SK-N-SH treated with all-trans-retinoic acid at 6 μM for 48 hours (cell line): ENCODE measurements at regions not wholly inside any gene's neighbourhood (a gene's known extent, or its start where the extent isn't known, plus 50 kb on each side); places are given as distances from the start of the nearest gene placed in this dataset.

Source experiments
- ATAC-seq: fragments of 200-7000 bp; cut with Tn5 transposase; 3 replicates; pipeline ENCODE4 v1.9.1; 2020; ENCODE audit warnings: mild to moderate bottlenecking, moderate library complexity
- BACH2 ChIP-seq: fragments of 250-450 bp; sonication (Bioruptor Pico); IDR thresholded peaks from 2 replicates; pipeline ENCODE4 v1.9.0; 2021; ENCODE audit warnings: mild to moderate bottlenecking, borderline replicate concordance
- CSDC2 ChIP-seq: fragments of 250-450 bp; sonication (Bioruptor Pico); IDR thresholded peaks from 2 replicates; pipeline ENCODE4 v1.5.0; 2020; ENCODE audit warnings: mild to moderate bottlenecking, moderate library complexity
- ESRRG ChIP-seq: fragments of 250-450 bp; sonication (Bioruptor Pico); IDR thresholded peaks from 2 replicates; pipeline ENCODE4 v1.6.1; 2021; ENCODE audit warnings: mild to moderate bottlenecking
- GLIS3 ChIP-seq: fragments of 250-450 bp; sonication (Bioruptor Pico); IDR thresholded peaks from 2 replicates; pipeline ENCODE4 v1.5.0; 2020; ENCODE audit warnings: mild to moderate bottlenecking, moderate library complexity
- OSR1 ChIP-seq: fragments of 250-450 bp; sonication (Bioruptor Pico); IDR thresholded peaks from 2 replicates; pipeline ENCODE4 v1.8.0; 2022; ENCODE audit warnings: moderate library complexity, mild to moderate bottlenecking, inconsistent platforms
- RARB ChIP-seq: fragments of 250-450 bp; sonication (Bioruptor Pico); IDR thresholded peaks from 2 replicates; pipeline ENCODE4 v1.8.0; 2021; ENCODE audit warnings: mild to moderate bottlenecking, moderate library complexity
- SNAI2 ChIP-seq: fragments of 250-450 bp; sonication (Bioruptor Pico); IDR thresholded peaks from 2 replicates; pipeline ENCODE4 v1.5.0; 2020; ENCODE audit warnings: mild to moderate bottlenecking, moderate library complexity
- TCF4 ChIP-seq: fragments of 250-450 bp; sonication (Bioruptor Pico); IDR thresholded peaks from 2 replicates; pipeline ENCODE4 v1.8.0; 2021; ENCODE audit warnings: mild to moderate bottlenecking, moderate library complexity, borderline replicate concordance
- TOX ChIP-seq: fragments of 250-450 bp; sonication (Bioruptor Pico); IDR thresholded peaks from 2 replicates; pipeline ENCODE4 v1.8.0; 2021; ENCODE audit warnings: mild to moderate bottlenecking, moderate library complexity, borderline replicate concordance
- ZC3H10 ChIP-seq: fragments of 250-450 bp; sonication (Bioruptor Pico); IDR thresholded peaks from 2 replicates; pipeline ENCODE4 v1.5.1; 2021; ENCODE audit warnings: mild to moderate bottlenecking, moderate library complexity
- ZFP3 ChIP-seq: fragments of 250-450 bp; sonication (Bioruptor Pico); IDR thresholded peaks from 2 replicates; pipeline ENCODE4 v1.5.0; 2020; ENCODE audit warnings: mild to moderate bottlenecking, moderate library complexity
- ZFP30 ChIP-seq: fragments of 450-650 bp; formaldehyde crosslinking; IDR thresholded peaks from 2 replicates; pipeline ENCODE4 v1.5.0; 2022; ENCODE audit warnings: mild to moderate bottlenecking, moderate library complexity
- ZNF565 ChIP-seq: fragments of 450-650 bp; formaldehyde crosslinking; conservative IDR thresholded peaks from 2 replicates; pipeline ENCODE4 v1.5.0; 2020; ENCODE audit warnings: low read depth, mild to moderate bottlenecking, moderate library complexity
- ZNF70 ChIP-seq: fragments of 450-650 bp; formaldehyde crosslinking; IDR thresholded peaks from 2 replicates; pipeline ENCODE4 v1.5.0; 2020; ENCODE audit warnings: mild to moderate bottlenecking, moderate library complexity
- ZNF8 ChIP-seq: fragments of 450-650 bp; formaldehyde crosslinking; IDR thresholded peaks from 2 replicates; pipeline ENCODE4 v1.5.0; 2020; ENCODE audit warnings: mild to moderate bottlenecking, moderate library complexity
- TF ChIP-seq, protein P1 (sequence below): fragments of 250-450 bp; sonication (Bioruptor Pico); IDR thresholded peaks from 2 replicates; pipeline ENCODE4 v1.5.0; 2020; ENCODE audit warnings: mild to moderate bottlenecking, moderate library complexity
- TF ChIP-seq, protein P2 (sequence below): fragments of 250-450 bp; sonication (Bioruptor Pico); IDR thresholded peaks from 2 replicates; pipeline ENCODE4 v1.5.1; 2020; ENCODE audit warnings: low read depth, mild to moderate bottlenecking, moderate library complexity
- TF ChIP-seq, protein P3 (sequence below): fragments of 250-450 bp; sonication (Bioruptor Pico); IDR thresholded peaks from 2 replicates; pipeline ENCODE4 v1.8.0; 2021; ENCODE audit warnings: low read depth, mild to moderate bottlenecking, moderate library complexity, borderline replicate concordance
- TF ChIP-seq, protein P4 (sequence below): fragments of 250-450 bp; sonication (Bioruptor Pico); IDR thresholded peaks from 2 replicates; pipeline ENCODE4 v1.8.0; 2020; ENCODE audit warnings: mild to moderate bottlenecking, moderate library complexity, borderline replicate concordance
- TF ChIP-seq, protein P5 (sequence below): fragments of 250-450 bp; sonication (Bioruptor Pico); IDR thresholded peaks from 2 replicates; pipeline ENCODE4 v1.5.1; 2021; ENCODE audit warnings: mild to moderate bottlenecking, moderate library complexity

DNA sequence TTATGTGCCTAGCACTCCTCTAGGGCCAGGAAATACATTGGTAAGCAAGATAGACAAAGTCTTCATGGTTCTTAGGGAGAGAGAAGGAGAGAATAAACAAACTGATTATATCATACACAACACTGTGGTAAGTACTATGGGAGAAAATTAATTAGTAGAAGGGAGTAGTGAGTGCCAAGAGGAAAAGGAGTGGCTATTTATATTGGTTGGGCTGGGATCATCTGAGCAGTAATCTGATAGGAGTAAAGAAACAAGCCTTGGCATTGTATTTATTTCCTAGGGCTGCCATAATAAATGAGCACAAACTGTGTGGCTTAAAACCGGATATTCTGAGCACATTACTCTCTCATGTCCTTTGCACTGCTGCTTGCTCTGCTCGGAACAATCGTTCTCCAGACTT is 158.1 kb upstream of the PHF14 start:
- ATAC-seq = no peak
- TF ChIP-seq ESRRG (no peak), OSR1 (CRISPR knock-in tag) (no peak)
- TF ChIP-seq, protein P1, sequence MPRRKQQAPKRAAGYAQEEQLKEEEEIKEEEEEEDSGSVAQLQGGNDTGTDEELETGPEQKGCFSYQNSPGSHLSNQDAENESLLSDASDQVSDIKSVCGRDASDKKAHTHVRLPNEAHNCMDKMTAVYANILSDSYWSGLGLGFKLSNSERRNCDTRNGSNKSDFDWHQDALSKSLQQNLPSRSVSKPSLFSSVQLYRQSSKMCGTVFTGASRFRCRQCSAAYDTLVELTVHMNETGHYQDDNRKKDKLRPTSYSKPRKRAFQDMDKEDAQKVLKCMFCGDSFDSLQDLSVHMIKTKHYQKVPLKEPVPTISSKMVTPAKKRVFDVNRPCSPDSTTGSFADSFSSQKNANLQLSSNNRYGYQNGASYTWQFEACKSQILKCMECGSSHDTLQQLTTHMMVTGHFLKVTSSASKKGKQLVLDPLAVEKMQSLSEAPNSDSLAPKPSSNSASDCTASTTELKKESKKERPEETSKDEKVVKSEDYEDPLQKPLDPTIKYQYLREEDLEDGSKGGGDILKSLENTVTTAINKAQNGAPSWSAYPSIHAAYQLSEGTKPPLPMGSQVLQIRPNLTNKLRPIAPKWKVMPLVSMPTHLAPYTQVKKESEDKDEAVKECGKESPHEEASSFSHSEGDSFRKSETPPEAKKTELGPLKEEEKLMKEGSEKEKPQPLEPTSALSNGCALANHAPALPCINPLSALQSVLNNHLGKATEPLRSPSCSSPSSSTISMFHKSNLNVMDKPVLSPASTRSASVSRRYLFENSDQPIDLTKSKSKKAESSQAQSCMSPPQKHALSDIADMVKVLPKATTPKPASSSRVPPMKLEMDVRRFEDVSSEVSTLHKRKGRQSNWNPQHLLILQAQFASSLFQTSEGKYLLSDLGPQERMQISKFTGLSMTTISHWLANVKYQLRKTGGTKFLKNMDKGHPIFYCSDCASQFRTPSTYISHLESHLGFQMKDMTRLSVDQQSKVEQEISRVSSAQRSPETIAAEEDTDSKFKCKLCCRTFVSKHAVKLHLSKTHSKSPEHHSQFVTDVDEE (CRISPR knock-in tag) = no peak
- TF ChIP-seq, protein P2, sequence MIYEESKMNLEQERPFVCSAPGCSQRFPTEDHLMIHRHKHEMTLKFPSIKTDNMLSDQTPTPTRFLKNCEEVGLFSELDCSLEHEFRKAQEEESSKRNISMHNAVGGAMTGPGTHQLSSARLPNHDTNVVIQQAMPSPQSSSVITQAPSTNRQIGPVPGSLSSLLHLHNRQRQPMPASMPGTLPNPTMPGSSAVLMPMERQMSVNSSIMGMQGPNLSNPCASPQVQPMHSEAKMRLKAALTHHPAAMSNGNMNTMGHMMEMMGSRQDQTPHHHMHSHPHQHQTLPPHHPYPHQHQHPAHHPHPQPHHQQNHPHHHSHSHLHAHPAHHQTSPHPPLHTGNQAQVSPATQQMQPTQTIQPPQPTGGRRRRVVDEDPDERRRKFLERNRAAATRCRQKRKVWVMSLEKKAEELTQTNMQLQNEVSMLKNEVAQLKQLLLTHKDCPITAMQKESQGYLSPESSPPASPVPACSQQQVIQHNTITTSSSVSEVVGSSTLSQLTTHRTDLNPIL (CRISPR knock-in tag) = no peak

DNA sequence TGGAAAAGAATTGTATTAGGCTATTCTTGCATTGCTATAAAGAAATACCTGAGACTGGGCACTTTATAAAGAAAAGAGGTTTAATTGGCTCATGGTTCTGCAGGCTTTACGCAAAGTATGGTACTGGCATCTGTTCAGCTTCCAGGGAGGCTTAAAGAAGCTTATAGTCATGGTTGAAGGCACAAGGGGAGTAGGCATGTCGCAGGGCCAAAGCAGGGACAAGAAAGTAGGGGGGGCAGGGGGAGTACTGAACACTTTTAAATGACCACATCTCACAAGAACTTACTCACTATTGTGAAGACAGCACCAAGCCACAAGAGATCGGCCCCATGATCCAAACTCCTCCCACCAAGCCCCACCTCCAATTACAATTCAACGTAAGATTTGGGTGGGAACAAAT is 152.5 kb upstream of the PHF14 start:
- no peak for ATAC-seq
- TF ChIP-seq, protein P3, sequence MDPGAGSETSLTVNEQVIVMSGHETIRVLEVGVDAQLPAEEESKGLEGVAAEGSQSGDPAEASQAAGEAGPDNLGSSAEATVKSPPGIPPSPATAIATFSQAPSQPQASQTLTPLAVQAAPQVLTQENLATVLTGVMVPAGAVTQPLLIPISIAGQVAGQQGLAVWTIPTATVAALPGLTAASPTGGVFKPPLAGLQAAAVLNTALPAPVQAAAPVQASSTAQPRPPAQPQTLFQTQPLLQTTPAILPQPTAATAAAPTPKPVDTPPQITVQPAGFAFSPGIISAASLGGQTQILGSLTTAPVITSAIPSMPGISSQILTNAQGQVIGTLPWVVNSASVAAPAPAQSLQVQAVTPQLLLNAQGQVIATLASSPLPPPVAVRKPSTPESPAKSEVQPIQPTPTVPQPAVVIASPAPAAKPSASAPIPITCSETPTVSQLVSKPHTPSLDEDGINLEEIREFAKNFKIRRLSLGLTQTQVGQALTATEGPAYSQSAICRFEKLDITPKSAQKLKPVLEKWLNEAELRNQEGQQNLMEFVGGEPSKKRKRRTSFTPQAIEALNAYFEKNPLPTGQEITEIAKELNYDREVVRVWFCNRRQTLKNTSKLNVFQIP (CRISPR knock-in tag) = no peak
- TF ChIP-seq, protein P4, sequence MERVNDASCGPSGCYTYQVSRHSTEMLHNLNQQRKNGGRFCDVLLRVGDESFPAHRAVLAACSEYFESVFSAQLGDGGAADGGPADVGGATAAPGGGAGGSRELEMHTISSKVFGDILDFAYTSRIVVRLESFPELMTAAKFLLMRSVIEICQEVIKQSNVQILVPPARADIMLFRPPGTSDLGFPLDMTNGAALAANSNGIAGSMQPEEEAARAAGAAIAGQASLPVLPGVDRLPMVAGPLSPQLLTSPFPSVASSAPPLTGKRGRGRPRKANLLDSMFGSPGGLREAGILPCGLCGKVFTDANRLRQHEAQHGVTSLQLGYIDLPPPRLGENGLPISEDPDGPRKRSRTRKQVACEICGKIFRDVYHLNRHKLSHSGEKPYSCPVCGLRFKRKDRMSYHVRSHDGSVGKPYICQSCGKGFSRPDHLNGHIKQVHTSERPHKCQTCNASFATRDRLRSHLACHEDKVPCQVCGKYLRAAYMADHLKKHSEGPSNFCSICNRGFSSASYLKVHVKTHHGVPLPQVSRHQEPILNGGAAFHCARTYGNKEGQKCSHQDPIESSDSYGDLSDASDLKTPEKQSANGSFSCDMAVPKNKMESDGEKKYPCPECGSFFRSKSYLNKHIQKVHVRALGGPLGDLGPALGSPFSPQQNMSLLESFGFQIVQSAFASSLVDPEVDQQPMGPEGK (CRISPR knock-in tag) = no peak
- TF ChIP-seq OSR1 (CRISPR knock-in tag) (no peak), TOX (CRISPR knock-in tag) (no peak), ZNF70 (CRISPR knock-in tag) (no peak), ZFP30 (CRISPR knock-in tag) (no peak), ZNF8 (CRISPR knock-in tag) (no peak), SNAI2 (CRISPR knock-in tag) (no peak), ZNF565 (CRISPR knock-in tag) (no peak), ZFP3 (CRISPR knock-in tag) (no peak), TCF4 (no peak), GLIS3 (CRISPR knock-in tag) (no peak), ZC3H10 (CRISPR knock-in tag) (no peak)
- TF ChIP-seq, protein P5, sequence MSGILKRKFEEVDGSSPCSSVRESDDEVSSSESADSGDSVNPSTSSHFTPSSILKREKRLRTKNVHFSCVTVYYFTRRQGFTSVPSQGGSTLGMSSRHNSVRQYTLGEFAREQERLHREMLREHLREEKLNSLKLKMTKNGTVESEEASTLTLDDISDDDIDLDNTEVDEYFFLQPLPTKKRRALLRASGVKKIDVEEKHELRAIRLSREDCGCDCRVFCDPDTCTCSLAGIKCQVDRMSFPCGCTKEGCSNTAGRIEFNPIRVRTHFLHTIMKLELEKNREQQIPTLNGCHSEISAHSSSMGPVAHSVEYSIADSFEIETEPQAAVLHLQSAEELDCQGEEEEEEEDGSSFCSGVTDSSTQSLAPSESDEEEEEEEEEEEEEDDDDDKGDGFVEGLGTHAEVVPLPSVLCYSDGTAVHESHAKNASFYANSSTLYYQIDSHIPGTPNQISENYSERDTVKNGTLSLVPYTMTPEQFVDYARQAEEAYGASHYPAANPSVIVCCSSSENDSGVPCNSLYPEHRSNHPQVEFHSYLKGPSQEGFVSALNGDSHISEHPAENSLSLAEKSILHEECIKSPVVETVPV (CRISPR knock-in tag) = no peak
- TF ChIP-seq, protein P1 (CRISPR knock-in tag) = no peak

DNA sequence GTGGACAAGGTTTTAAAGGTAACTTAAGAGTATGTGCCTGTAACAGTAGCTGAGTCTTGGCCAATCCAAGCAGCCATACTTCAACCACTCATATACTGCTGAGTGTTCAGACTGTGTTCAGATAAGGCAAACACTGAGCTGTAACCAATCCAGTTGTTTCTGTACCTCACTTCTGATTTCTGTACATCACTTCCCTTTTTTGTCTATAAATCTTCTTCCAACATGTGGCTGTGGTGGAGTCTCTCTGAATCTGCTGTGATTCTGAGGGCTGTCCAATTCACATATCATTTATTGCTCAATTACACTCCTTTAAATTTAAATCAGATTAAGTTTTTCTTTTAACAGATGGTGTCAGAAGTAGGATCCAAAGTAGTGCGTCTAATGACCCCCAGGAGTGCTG is 149.5 kb upstream of the PHF14 start:
- TF ChIP-seq GLIS3 (CRISPR knock-in tag) (no peak), ZNF70 (CRISPR knock-in tag) (no peak), BACH2 (CRISPR knock-in tag) (no peak), ZC3H10 (CRISPR knock-in tag) (no peak), ZFP3 (CRISPR knock-in tag) (no peak), TOX (CRISPR knock-in tag) (no peak), CSDC2 (CRISPR knock-in tag) (no peak), TCF4 (no peak), ZNF8 (CRISPR knock-in tag) (no peak), RARB (CRISPR knock-in tag) (no peak)
- TF ChIP-seq, protein P1 (CRISPR knock-in tag) = no peak
- no peak for ATAC-seq
